Fibroblast of villous mesenchyme (primary cell): ENCODE measurements at regions not wholly inside any gene's neighbourhood (a gene's known extent, or its start where the extent isn't known, plus 50 kb on each side); places are given as distances from the start of the nearest gene placed in this dataset.

ENCODE experiments used
- DNase-seq: peaks from one replicate; pipeline ENCODE4 v3.0.0-alpha.2; 2010; ENCODE audit warnings: low read depth
- H3K4me3 ChIP-seq: 2 replicates; pipeline ENCODE4 v1.5.1; 2011; ENCODE audit warnings: low read depth, mild to moderate bottlenecking, low read length
- TF ChIP-seq, protein P1 (sequence below): IDR thresholded peaks from 2 replicates; pipeline ENCODE4 v1.5.1; 2012; ENCODE audit warnings: low read depth, mild to moderate bottlenecking, low read length; ENCODE audit not compliant: insufficient read depth

GRCh38 chr20:54385746-54386145 is 89.6 kb upstream of the DOK5 start:
- TF ChIP-seq, protein P1, sequence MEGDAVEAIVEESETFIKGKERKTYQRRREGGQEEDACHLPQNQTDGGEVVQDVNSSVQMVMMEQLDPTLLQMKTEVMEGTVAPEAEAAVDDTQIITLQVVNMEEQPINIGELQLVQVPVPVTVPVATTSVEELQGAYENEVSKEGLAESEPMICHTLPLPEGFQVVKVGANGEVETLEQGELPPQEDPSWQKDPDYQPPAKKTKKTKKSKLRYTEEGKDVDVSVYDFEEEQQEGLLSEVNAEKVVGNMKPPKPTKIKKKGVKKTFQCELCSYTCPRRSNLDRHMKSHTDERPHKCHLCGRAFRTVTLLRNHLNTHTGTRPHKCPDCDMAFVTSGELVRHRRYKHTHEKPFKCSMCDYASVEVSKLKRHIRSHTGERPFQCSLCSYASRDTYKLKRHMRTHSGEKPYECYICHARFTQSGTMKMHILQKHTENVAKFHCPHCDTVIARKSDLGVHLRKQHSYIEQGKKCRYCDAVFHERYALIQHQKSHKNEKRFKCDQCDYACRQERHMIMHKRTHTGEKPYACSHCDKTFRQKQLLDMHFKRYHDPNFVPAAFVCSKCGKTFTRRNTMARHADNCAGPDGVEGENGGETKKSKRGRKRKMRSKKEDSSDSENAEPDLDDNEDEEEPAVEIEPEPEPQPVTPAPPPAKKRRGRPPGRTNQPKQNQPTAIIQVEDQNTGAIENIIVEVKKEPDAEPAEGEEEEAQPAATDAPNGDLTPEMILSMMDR = no peak
- no peak overlapping the region for H3K4me3 ChIP-seq
- no peak for DNase-seq

DNA sequence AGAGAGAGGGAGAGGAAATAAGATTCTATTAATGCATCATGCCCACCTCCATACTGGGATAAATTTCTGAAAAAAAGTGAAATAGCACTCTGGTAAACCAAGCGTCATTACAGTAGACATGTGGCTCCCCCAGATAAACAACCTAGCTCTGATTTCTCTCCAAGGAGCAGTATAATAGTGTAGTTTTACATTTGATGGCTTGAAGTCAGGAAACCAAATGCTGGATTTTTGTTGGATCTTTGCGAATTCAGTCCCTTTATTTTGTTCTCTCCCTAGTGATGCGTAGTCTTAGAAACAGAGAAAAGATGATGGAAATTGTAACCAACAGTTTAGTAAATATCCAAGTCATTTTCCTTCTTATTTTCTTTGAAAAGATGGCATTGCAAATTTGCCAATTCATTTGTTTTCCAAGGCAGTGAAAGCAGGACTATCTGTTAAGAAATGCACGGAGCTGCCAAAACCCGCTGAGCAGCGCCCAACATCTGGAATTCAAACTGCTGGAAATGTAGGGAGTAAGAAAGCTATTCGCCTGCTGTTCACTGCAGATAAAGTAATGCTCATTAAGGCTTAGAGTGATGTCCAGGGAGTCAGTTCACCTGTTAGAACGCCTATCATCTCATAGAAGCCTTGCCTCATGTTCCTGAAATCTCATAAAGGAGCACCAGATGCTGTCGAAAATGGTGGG is 85.7 kb upstream of the DOK5 start:
- DNase-seq = no peak
- no peak overlapping the region for H3K4me3 ChIP-seq
- TF ChIP-seq, protein P1 = no peak

- DNase-seq = no peak
- TF ChIP-seq, protein P1 = no peak
- H3K4me3 ChIP-seq = no peak overlapping the region
These were observed 77.9 kb upstream of the DOK5 start for GRCh38 chr20:54397292-54398140.

- DNase-seq = no peak
- no peak overlapping the region for H3K4me3 ChIP-seq
- TF ChIP-seq, protein P1 = no peak
These were observed 76.6 kb upstream of the DOK5 start for GRCh38 chr20:54398814-54399213.

DNA sequence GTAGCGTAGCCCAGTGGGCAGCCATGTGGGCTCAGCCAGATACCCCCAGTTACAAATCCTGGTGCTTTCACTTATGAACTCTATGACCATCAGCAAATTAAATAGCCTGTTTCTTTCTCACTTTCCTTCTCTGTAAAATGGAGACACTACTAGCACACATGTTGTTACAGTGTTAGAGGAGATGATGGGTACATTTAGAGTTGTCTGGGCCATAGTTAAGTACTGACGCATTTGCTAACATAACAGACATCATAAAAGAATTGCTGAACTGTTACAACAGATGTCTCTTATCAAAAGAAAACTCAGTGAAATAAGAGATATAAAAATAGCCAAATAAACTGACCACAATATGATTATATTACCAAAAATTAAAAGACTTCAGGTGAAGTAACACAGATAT is 69.9 kb upstream of the DOK5 start:
- TF ChIP-seq, protein P1 = no peak
- no peak for DNase-seq
- no peak overlapping the region for H3K4me3 ChIP-seq

- TF ChIP-seq, protein P1 = no peak
- DNase-seq = no peak
- no peak overlapping the region for H3K4me3 ChIP-seq
These were observed 67.9 kb upstream of the DOK5 start for GRCh38 chr20:54407459-54407858.
